ENCODE measurements at regions not wholly inside any gene's neighbourhood (a gene's known extent, or its start where the extent isn't known, plus 50 kb on each side); places are given as distances from the start of the nearest gene placed in this dataset.

DNA sequence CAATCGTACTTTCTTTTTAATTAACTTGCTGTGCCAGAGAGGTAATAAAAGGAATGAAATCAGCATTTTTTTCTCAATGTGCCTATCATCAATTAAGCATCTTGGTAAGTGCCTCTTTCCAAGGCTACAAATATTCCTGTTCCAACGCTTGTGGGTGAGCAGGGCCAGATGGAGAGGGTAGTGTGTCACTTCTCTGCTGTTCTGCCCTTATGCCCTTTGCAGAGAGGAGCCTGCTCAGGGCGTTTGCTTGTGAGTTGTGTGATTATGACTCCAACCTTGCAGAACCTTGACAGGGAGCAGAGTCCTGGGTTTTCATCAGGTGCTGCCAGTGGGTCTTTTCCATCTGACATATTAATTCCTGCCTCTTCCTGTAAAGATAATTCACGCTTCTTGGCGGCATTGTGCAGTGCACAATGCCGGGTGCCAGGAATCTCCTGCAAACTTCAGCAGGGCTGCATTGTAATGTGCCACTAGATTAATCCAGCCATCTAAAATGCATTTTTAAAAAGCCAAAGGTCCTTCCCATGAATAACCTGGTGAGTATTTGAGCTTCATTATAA, 234.4 kb downstream of the ARHGAP12 start:
- intact Hi-C loops (cut with DNase I), result no loop called here
- Histone ChIP-seq H3K36me3 (no peaks in the 10 kb centered on the region), H3K4me1 (no peaks in the 10 kb centered on the region), H3K9me3 (no peaks in the 10 kb centered on the region), H3K27ac (no peak overlapping the region), H3K27me3 (no peaks in the 10 kb centered on the region), H3K9ac (ENCODE audit: low read depth in 2 of 2, low read length in 2 of 2) (no peak overlapping the region), H3K4me3 (no peak overlapping the region)
- DNase-seq, result no peak
- TF ChIP-seq, protein P1, sequence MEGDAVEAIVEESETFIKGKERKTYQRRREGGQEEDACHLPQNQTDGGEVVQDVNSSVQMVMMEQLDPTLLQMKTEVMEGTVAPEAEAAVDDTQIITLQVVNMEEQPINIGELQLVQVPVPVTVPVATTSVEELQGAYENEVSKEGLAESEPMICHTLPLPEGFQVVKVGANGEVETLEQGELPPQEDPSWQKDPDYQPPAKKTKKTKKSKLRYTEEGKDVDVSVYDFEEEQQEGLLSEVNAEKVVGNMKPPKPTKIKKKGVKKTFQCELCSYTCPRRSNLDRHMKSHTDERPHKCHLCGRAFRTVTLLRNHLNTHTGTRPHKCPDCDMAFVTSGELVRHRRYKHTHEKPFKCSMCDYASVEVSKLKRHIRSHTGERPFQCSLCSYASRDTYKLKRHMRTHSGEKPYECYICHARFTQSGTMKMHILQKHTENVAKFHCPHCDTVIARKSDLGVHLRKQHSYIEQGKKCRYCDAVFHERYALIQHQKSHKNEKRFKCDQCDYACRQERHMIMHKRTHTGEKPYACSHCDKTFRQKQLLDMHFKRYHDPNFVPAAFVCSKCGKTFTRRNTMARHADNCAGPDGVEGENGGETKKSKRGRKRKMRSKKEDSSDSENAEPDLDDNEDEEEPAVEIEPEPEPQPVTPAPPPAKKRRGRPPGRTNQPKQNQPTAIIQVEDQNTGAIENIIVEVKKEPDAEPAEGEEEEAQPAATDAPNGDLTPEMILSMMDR (IDR thresholded peaks at IDR 0.05), result no peak

DNA sequence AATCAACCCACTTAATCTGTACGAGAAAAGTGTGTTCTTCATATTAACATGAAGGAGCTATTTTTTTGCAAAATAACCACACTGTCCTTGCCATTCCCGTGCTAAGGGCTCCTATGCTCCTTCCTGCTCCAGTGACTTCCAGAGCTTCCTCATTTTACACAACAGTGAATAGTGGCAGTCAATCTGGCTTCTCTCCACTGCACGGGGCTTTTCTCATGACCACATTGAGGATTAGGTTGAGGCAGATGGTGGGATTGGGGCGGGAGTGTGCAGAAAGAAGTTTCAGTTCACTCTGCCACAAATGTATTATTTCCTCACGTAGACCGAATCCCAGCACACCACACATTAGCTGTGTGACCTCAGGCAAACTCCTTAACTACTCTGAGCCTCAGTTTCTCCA, 235.1 kb downstream of the ARHGAP12 start:
- no peak overlapping the region for H3K27ac ChIP-seq
- intact Hi-C loops (cut with DNase I), result no loop called here
- H3K4me1 ChIP-seq, result no peaks in the 10 kb centered on the region
- H3K36me3 ChIP-seq, result no peaks in the 10 kb centered on the region
- no peak overlapping the region for H3K4me3 ChIP-seq
- no peak overlapping the region for H3K9ac ChIP-seq (ENCODE audit: low read depth in 2 of 2, low read length in 2 of 2)
- H3K9me3 ChIP-seq, result no peaks in the 10 kb centered on the region
- DNase-seq, result no peak
- H3K27me3 ChIP-seq, result no peaks in the 10 kb centered on the region
- TF ChIP-seq, protein P1 (IDR thresholded peaks at IDR 0.05), result no peak

DNA sequence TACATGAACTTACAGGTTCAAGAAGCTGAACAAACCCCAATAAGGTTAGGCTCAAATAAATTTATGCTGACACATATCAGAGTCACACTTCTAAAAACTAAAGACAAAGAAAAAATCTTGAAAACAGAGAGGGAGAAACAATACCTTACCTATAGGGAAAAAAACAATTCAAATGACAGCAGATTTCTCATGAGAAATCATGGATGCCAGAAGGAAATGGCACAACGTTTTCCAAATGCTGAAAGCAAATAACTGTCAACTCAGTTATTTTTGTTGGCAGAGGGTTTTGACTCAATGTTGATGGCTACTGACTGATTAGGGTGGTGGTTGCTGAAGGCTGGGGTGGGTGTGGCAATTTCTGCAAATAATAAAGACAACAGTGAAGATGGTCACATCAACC, 239.4 kb downstream of the ARHGAP12 start:
- intact Hi-C loops (cut with DNase I), result no loop called here
- DNase-seq, result no peak
- H3K4me1 ChIP-seq, result no peaks in the 10 kb centered on the region
- H3K27ac ChIP-seq, result no peak overlapping the region
- H3K9ac ChIP-seq (ENCODE audit: low read depth in 2 of 2, low read length in 2 of 2), result no peak overlapping the region
- H3K27me3 ChIP-seq, result no peaks in the 10 kb centered on the region
- TF ChIP-seq, protein P1 (IDR thresholded peaks at IDR 0.05), result no peak
- no peak overlapping the region for H3K4me3 ChIP-seq
- H3K36me3 ChIP-seq, result no peaks in the 10 kb centered on the region
- no peaks in the 10 kb centered on the region for H3K9me3 ChIP-seq

DNA sequence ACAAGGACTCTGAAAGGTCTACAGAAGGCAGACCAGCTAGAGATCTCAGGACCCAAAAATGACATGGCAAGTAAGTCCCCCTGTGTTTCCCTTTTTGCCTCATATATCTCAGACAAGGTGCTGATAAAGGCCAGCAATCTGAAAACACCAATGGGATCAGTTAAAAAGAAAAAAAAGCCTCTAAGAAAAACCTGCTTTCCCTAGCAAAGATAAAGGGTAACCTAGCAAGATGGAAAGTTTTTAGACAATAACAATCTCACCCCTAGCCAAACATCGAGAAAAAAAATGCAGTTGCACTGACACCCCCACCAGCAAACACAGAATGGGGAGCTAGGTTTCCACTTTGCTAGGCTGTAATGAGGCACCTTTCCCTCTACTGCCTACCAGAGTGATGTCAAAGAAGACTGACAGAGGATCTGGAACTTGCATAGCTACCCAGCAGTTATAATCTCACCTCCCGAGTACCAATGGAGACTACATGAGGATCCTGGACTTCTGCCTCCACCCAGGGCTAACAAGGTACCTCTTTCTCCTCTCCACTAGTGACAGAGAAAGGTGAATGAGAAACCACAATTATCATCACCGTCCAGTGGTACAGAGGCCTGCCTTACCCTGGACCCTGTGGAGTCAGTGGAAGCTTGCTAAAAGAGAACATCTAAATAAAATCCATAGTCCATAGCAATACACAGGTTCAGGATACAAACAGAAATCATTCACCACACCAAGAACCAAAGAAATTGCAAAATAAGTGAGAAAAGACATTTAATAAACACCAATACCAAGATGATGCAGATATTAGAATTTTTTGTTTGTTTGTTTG, 240.8 kb downstream of the ARHGAP12 start:
- TF ChIP-seq, protein P1 (IDR thresholded peaks at IDR 0.05), result no peak
- intact Hi-C loops (cut with DNase I), result no loop called here
- Histone ChIP-seq H3K9ac (ENCODE audit: low read depth in 2 of 2, low read length in 2 of 2) (no peak overlapping the region), H3K27me3 (no peaks in the 10 kb centered on the region), H3K27ac (no peak overlapping the region), H3K4me3 (no peak overlapping the region), H3K36me3 (no peaks in the 10 kb centered on the region), H3K9me3 (no peaks in the 10 kb centered on the region), H3K4me1 (no peaks in the 10 kb centered on the region)
- DNase-seq, result no peak

DNA sequence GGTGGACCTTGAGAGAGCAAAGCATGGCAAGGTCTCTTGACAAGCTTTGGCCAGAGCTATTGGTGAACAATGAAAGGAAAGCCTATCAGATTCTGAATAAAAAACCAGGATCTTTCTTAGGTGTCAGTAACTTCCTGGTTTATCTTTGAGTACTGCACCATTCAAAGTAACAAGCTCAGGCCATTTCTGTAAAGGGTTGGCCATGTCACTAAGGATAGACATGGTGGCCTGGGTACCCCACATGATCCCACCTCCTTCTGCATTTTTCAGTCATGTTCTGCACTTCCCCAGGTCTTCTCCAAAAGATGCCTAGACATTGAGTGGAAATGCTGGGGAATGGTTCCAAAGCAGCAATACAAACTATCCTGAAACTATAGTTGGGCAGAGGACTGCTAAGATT, 242.0 kb downstream of the ARHGAP12 start:
- TF ChIP-seq, protein P1 (IDR thresholded peaks at IDR 0.05), result no peak
- DNase-seq, result no peak
- intact Hi-C loops (cut with DNase I), result no loop called here
- H3K36me3 ChIP-seq, result no peaks in the 10 kb centered on the region
- no peaks in the 10 kb centered on the region for H3K9me3 ChIP-seq
- H3K4me3 ChIP-seq, result no peak overlapping the region
- no peaks in the 10 kb centered on the region for H3K4me1 ChIP-seq
- no peak overlapping the region for H3K27ac ChIP-seq
- H3K27me3 ChIP-seq, result no peaks in the 10 kb centered on the region
- H3K9ac ChIP-seq (ENCODE audit: low read depth in 2 of 2, low read length in 2 of 2), result no peak overlapping the region

All from colonic mucosa (tissue), 4 donors.